ENCODE measurements at regions not wholly inside any gene's neighbourhood (a gene's known extent, or its start where the extent isn't known, plus 50 kb on each side); places are given as distances from the start of the nearest gene placed in this dataset.

DNA sequence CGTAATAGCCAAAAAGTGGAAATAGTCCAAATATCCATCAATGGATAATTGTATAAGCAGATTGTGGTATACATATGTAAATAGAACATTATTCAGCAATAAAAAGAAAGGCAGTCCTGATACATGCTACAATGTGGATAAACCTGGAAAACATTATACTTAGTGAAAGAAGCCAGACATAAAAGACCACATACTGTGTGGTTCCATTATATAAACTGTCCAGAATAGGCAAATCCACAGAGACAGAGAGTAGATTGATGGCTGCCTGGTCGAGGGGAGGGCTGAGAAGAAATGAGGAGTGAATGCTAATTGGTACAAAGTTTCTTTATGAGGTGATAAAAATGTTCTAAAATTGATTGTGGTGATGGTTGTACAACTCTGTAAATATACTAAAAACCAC is 397.4 kb upstream of the RPS6KA3 start:
- TF ChIP-seq, protein P1, sequence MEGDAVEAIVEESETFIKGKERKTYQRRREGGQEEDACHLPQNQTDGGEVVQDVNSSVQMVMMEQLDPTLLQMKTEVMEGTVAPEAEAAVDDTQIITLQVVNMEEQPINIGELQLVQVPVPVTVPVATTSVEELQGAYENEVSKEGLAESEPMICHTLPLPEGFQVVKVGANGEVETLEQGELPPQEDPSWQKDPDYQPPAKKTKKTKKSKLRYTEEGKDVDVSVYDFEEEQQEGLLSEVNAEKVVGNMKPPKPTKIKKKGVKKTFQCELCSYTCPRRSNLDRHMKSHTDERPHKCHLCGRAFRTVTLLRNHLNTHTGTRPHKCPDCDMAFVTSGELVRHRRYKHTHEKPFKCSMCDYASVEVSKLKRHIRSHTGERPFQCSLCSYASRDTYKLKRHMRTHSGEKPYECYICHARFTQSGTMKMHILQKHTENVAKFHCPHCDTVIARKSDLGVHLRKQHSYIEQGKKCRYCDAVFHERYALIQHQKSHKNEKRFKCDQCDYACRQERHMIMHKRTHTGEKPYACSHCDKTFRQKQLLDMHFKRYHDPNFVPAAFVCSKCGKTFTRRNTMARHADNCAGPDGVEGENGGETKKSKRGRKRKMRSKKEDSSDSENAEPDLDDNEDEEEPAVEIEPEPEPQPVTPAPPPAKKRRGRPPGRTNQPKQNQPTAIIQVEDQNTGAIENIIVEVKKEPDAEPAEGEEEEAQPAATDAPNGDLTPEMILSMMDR (conservative IDR thresholded peaks at IDR 0.05; ENCODE audit: low read length) = no peak
- no peak for TF ChIP-seq EZH2phosphoT487 (IDR thresholded peaks at IDR 0.05; ENCODE audit: borderline replicate concordance, low read depth, low read length)
